Neuronal stem cell (in vitro differentiated cells): ENCODE measurements at regions not wholly inside any gene's neighbourhood (a gene's known extent, or its start where the extent isn't known, plus 50 kb on each side); places are given as distances from the start of the nearest gene placed in this dataset.

Experiments used
- DNase-seq: peaks from one replicate; pipeline ENCODE4 v3.0.0-alpha.2; 2013; ENCODE audit warnings: low spot score
- H2AFZ ChIP-seq: one replicate; pipeline ENCODE4 v1.6.1; 2013; ENCODE audit warnings: mild to moderate bottlenecking, low read length, inconsistent platforms
- H2AK5ac ChIP-seq: 2 replicates; pipeline ENCODE4 v1.6.1; 2013; ENCODE audit warnings: low read depth, mild to moderate bottlenecking, inconsistent platforms, low read length, moderate library complexity, mixed read lengths
- H2BK120ac ChIP-seq: 2 replicates; pipeline ENCODE4 v1.6.1; 2013; ENCODE audit warnings: low read depth, mild to moderate bottlenecking, inconsistent platforms, low read length, moderate library complexity, mixed read lengths
- H2BK12ac ChIP-seq: one replicate; pipeline ENCODE4 v1.6.1; 2013; ENCODE audit warnings: low read length, inconsistent platforms
- H2BK15ac ChIP-seq: 2 replicates; pipeline ENCODE4 v1.6.1; 2013; ENCODE audit warnings: mild to moderate bottlenecking, low read length, inconsistent platforms, mixed read lengths
- H2BK5ac ChIP-seq: one replicate; pipeline ENCODE4 v1.6.1; 2013; ENCODE audit warnings: inconsistent platforms, mild to moderate bottlenecking, low read length, moderate library complexity
- H3K14ac ChIP-seq: one replicate; pipeline ENCODE4 v1.6.1; 2013; ENCODE audit warnings: low read length, inconsistent platforms
- H3K18ac ChIP-seq: 2 replicates; pipeline ENCODE4 v1.6.1; 2013; ENCODE audit warnings: low read length, inconsistent platforms
- H3K23ac ChIP-seq: 2 replicates; pipeline ENCODE4 v1.6.1; 2013; ENCODE audit warnings: low read depth, mild to moderate bottlenecking, mixed read lengths, low read length, inconsistent platforms; ENCODE audit not compliant: poor library complexity
- H3K27ac ChIP-seq: replicated peaks from 3 replicates; pipeline ENCODE4 v1.5.1; 2013; ENCODE audit warnings: low read length, inconsistent platforms
- H3K27me3 ChIP-seq, 3 experiments: 2 replicates each; pipeline ENCODE4 v1.6.1; 2013; ENCODE audit warnings: low read length in 3 of 3, mild to moderate bottlenecking in 2 of 3, inconsistent platforms in 1 of 3, low read depth in 1 of 3, mixed read lengths in 1 of 3, moderate library complexity in 1 of 3; ENCODE audit not compliant: control insufficient read depth in 3 of 3, insufficient read depth in 3 of 3
- H3K36me3 ChIP-seq, 2 donors: replicated peaks in 1 of 2; 2 replicates each; pipeline ENCODE4 v1.6.1; 2013; ENCODE audit warnings: low read length in 2 of 2; ENCODE audit not compliant: control insufficient read depth in 2 of 2, insufficient read depth in 2 of 2
- H3K4ac ChIP-seq: 2 replicates; pipeline ENCODE4 v1.6.1; 2013; ENCODE audit warnings: inconsistent platforms, mild to moderate bottlenecking, low read length, moderate library complexity
- H3K4me1 ChIP-seq, 2 donors: 1 replicate in 1 of 2; 2 replicates in 1 of 2; pipeline ENCODE4 v1.6.1; 2013; ENCODE audit warnings: low read length in 2 of 2, low read depth in 1 of 2; ENCODE audit not compliant: control insufficient read depth in 2 of 2, insufficient read depth in 1 of 2
- H3K4me2 ChIP-seq: one replicate; pipeline ENCODE4 v1.6.1; 2013; ENCODE audit warnings: mild to moderate bottlenecking, low read length, inconsistent platforms; ENCODE audit not compliant: insufficient read depth, poor library complexity, severe bottlenecking
- H3K4me3 ChIP-seq, 2 donors: 2 replicates each; pipeline ENCODE4 v1.5.1; 2013; ENCODE audit warnings: low read length in 2 of 2, mild to moderate bottlenecking in 2 of 2, inconsistent platforms in 1 of 2, moderate library complexity in 1 of 2
- H3K79me1 ChIP-seq: one replicate; pipeline ENCODE4 v1.6.1; 2013; ENCODE audit warnings: low read depth, mild to moderate bottlenecking, inconsistent platforms, low read length, moderate library complexity
- H3K9ac ChIP-seq: one replicate; pipeline ENCODE4 v1.6.1; 2013; ENCODE audit warnings: mild to moderate bottlenecking, low read depth, low read length, inconsistent platforms; ENCODE audit not compliant: poor library complexity
- H3K9me3 ChIP-seq, 2 donors: replicated peaks in 1 of 2; 2 replicates each; pipeline versions ENCODE3 to v1.6.1; 2013; ENCODE audit warnings: low read length in 2 of 2, mild to moderate bottlenecking in 2 of 2, inconsistent platforms in 1 of 2, low read depth in 1 of 2, mixed read lengths in 1 of 2, moderate library complexity in 1 of 2; ENCODE audit not compliant: control insufficient read depth in 2 of 2, insufficient read depth in 1 of 2
- H4K8ac ChIP-seq: one replicate; pipeline ENCODE4 v1.6.1; 2013; ENCODE audit warnings: low read depth, mild to moderate bottlenecking, inconsistent platforms, low read length, moderate library complexity
- H4K91ac ChIP-seq: one replicate; pipeline ENCODE4 v1.6.1; 2013; ENCODE audit warnings: low read length, low read depth, mild to moderate bottlenecking, inconsistent platforms; ENCODE audit not compliant: poor library complexity
- WGBS, 2 donors: extraction: QIAGEN DNeasy Blood & Tissue Kit; methylation state at CpG; one replicate each; pipeline ENCODE4 v1.1.7; 2013; ENCODE audit warnings: missing lambda C conversion rate in 2 of 2, mixed read lengths in 1 of 2; ENCODE audit not compliant: insufficient read length in 2 of 2, insufficient replicate concordance in 1 of 2; ENCODE audit errors: extremely low coverage in 2 of 2; 5-methylcytosine and 5-hydroxymethylcytosine counted together

DNA sequence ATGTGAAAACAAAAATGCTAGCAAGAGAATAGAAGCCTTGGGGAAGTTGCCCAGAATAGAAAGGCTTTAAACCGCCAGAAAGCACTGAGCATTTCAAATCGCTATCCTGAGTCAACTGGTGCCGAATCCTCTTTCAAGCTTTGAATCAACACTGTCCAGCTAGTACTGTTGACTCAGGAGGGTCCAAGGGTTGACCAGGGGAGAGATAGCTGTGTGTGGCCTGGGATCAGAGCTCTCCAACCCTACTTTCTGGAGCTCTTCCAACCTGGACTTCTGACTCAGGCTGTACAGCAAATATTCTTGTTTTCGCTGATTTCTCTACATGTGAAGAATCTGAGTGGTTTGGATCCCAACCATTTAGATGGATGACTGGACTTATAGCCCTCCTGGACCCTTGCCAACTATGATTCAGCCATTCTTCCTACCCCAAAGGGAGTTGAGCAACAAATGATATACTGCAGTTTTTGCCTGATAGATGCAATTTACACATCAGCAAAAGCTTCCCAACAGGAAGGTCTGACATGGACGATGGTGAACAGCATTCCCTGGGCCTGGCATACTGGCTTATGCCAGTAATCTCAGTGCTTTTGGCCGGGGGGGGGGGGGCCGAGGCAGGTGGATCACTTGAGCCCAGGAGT, 154.0 kb upstream of the SDK2 start:
- no peak overlapping the region for H2AK5ac ChIP-seq
- no peak overlapping the region for H3K9ac ChIP-seq
- no peaks in the 10 kb centered on the region for H3K27me3 ChIP-seq
- H2BK120ac ChIP-seq, result no peak overlapping the region
- peaks cover 0 to 2% of the 10 kb centered on the region in 2 donors for H3K4me1 ChIP-seq
- no peaks in the 10 kb centered on the region for H3K79me1 ChIP-seq
- H3K18ac ChIP-seq, result no peak overlapping the region
- H4K8ac ChIP-seq, result no peak overlapping the region
- H3K14ac ChIP-seq, result no peak overlapping the region
- H3K4me3 ChIP-seq, result no peak overlapping the region
- no peak overlapping the region for H4K91ac ChIP-seq
- H2AFZ ChIP-seq, result no peak overlapping the region
- no peaks in the 10 kb centered on the region for H3K9me3 ChIP-seq
- no peak overlapping the region for H3K4me2 ChIP-seq
- DNase-seq, result no peak
- H3K27ac ChIP-seq, result no peak overlapping the region
- no peak overlapping the region for H3K23ac ChIP-seq
- H3K4ac ChIP-seq, result no peak overlapping the region
- no peak overlapping the region for H2BK15ac ChIP-seq
- H3K36me3 ChIP-seq, result no peaks in the 10 kb centered on the region
- no peak overlapping the region for H2BK12ac ChIP-seq
- WGBS, 2 donors, result no CpG with 5 or more reads among the region's 7 CpGs
- no peak overlapping the region for H2BK5ac ChIP-seq

DNA sequence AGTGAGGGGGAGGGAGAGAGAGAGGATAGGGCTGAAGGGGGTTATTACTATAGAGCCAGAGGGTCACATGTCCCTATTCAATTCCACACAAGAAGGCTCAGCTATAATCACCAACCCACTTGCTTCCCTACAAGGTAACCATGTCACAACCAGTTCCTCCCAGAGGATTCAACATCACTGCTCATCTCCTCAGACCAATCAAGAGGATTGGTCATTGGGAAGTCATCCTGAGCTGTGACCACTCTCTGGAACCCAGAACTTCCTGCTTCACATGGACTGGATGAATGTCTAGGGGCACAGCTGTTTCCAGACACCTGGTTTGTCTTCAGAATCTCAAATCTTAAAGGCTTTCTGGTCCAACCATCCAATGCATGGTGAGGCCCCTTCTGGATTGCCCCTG, 154.9 kb upstream of the SDK2 start:
- Histone ChIP-seq H4K91ac (no peak overlapping the region), H3K4me1 (peaks cover 0 to 4% of the 10 kb centered on the region in 2 donors), H2BK12ac (no peak overlapping the region), H3K79me1 (no peaks in the 10 kb centered on the region), H3K4me2 (no peak overlapping the region), H2BK120ac (no peak overlapping the region), H2BK15ac (no peak overlapping the region), H2AK5ac (no peak overlapping the region), H3K4ac (no peak overlapping the region), H3K18ac (no peak overlapping the region), H3K14ac (no peak overlapping the region), H3K27ac (no peak overlapping the region), H3K9me3 (no peaks in the 10 kb centered on the region), H2BK5ac (no peak overlapping the region), H3K23ac (no peak overlapping the region), H2AFZ (no peak overlapping the region), H3K4me3 (no peak overlapping the region), H3K27me3 (no peaks in the 10 kb centered on the region), H4K8ac (no peak overlapping the region), H3K9ac (no peak overlapping the region), H3K36me3 (no peaks in the 10 kb centered on the region)
- DNase-seq, result no peak

DNA sequence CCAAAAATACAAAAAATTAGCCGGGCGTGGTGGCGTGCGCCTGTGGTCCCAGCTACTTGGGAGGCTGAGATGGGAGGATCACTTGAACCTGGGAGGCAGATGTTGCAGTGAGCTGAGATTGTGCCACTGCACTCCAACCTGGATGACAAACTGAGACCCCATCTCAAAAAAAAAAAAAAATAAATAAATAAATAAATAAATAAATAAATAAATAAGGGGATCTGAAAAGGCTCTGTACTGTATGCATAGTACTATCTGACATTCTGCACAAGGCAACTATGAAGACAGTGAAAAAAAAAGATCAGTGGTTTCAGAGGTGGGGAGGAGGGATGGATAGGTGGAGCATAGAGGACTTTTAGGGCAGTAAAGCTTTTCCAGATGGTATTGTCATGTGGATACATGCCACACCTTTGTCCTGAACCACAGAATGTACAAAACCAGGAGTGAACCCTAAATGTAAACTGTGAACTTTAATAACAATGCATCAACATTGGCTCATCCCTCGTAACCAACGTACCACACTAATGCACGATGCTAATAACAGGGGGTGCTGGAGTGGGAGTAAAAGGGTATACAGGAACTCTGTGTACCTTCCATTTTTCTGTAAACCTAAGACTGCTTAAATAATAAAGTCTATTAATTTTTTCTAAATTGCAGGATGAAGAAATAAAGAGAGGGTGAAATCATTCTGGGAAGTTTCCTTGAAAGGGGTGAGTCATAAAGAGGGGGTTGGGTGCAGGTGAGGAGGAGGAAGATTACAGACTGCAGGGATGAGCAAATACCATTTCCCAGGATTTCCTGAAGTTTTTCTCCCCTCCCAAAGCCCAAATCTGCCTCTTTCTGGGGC, 155.8 kb upstream of the SDK2 start:
- H2BK15ac ChIP-seq, result no peak overlapping the region
- peaks cover 0 to 10% of the 10 kb centered on the region in 2 donors for H3K4me1 ChIP-seq
- no peak overlapping the region for H3K18ac ChIP-seq
- DNase-seq, result no peak
- H3K9ac ChIP-seq, result no peak overlapping the region
- no peak overlapping the region for H4K91ac ChIP-seq
- no CpG with 5 or more reads among the region's 7 CpGs for WGBS, 2 donors
- H2BK5ac ChIP-seq, result no peak overlapping the region
- no peaks in the 10 kb centered on the region for H3K79me1 ChIP-seq
- H3K4ac ChIP-seq, result no peak overlapping the region
- no peak overlapping the region for H3K4me3 ChIP-seq
- H2AK5ac ChIP-seq, result no peak overlapping the region
- H3K14ac ChIP-seq, result no peak overlapping the region
- H3K9me3 ChIP-seq, result no peaks in the 10 kb centered on the region
- H3K36me3 ChIP-seq, result no peaks in the 10 kb centered on the region
- H3K23ac ChIP-seq, result no peak overlapping the region
- H2AFZ ChIP-seq, result no peak overlapping the region
- no peak overlapping the region for H3K27ac ChIP-seq
- no peak overlapping the region for H2BK120ac ChIP-seq
- no peak overlapping the region for H4K8ac ChIP-seq
- no peak overlapping the region for H2BK12ac ChIP-seq
- H3K4me2 ChIP-seq, result no peak overlapping the region
- H3K27me3 ChIP-seq, result no peaks in the 10 kb centered on the region

DNA sequence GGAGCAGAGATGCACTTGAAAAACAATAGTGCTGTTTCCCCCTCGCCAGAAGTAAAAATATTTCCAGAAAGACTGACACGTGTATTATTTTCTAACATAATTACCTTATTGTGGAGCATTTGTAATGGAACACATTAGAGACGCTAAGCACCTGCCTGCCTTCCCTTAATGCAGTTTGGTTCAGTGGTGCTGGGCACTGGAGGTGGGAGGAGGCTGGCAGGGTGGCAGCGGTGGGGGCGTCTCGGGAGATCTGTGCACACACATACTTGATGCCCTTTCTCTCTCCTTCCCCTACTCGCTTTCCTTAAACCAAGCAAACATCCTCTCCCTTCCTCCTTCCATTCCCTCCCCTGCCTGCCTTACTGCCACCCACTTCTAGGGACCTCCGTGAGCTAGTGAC, 156.6 kb upstream of the SDK2 start:
- no peak overlapping the region for H3K4me2 ChIP-seq
- no peak overlapping the region for H3K4ac ChIP-seq
- H2BK15ac ChIP-seq, result no peak overlapping the region
- no peak overlapping the region for H3K4me3 ChIP-seq
- no peak overlapping the region for H3K9ac ChIP-seq
- H3K23ac ChIP-seq, result no peak overlapping the region
- no peak overlapping the region for H4K91ac ChIP-seq
- H3K79me1 ChIP-seq, result no peaks in the 10 kb centered on the region
- no peak overlapping the region for H3K14ac ChIP-seq
- H3K4me1 ChIP-seq, result peaks cover 0 to 10% of the 10 kb centered on the region in 2 donors
- H2BK5ac ChIP-seq, result peak overlapping the region; percentile 7
- no peak overlapping the region for H4K8ac ChIP-seq
- no CpG with 5 or more reads among the region's 8 CpGs for WGBS, 2 donors
- no peaks in the 10 kb centered on the region for H3K27me3 ChIP-seq
- no peak overlapping the region for H3K18ac ChIP-seq
- H3K27ac ChIP-seq, result no peak overlapping the region
- no peak for DNase-seq
- no peak overlapping the region for H2BK120ac ChIP-seq
- no peak overlapping the region for H2AFZ ChIP-seq
- H3K9me3 ChIP-seq, result no peaks in the 10 kb centered on the region
- no peaks in the 10 kb centered on the region for H3K36me3 ChIP-seq
- H2BK12ac ChIP-seq, result no peak overlapping the region
- no peak overlapping the region for H2AK5ac ChIP-seq
